ENCODE measurements at regions not wholly inside any gene's neighbourhood (a gene's known extent, or its start where the extent isn't known, plus 50 kb on each side); places are given as distances from the start of the nearest gene placed in this dataset.

DNA sequence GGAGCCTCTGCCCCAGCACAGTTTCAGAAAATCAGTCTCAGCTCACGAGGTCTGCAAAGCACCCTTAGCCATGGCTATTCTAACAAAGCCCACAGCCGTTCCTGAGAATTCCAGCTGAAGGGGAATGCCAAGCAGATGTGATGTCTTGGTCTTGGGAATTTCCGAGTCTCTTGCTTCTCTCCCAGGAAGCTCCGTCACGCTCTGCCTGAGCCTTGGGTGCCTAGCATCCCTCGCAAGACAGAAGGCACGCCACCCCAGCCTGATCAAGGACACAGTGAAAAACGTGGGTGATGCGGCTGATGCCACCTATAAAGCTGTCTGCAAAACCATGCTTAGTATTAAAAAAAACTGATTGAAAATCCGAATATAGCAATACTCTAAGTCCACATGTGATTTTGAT, 254.6 kb downstream of the SH3BP4 start:
- TF ChIP-seq, protein P1, sequence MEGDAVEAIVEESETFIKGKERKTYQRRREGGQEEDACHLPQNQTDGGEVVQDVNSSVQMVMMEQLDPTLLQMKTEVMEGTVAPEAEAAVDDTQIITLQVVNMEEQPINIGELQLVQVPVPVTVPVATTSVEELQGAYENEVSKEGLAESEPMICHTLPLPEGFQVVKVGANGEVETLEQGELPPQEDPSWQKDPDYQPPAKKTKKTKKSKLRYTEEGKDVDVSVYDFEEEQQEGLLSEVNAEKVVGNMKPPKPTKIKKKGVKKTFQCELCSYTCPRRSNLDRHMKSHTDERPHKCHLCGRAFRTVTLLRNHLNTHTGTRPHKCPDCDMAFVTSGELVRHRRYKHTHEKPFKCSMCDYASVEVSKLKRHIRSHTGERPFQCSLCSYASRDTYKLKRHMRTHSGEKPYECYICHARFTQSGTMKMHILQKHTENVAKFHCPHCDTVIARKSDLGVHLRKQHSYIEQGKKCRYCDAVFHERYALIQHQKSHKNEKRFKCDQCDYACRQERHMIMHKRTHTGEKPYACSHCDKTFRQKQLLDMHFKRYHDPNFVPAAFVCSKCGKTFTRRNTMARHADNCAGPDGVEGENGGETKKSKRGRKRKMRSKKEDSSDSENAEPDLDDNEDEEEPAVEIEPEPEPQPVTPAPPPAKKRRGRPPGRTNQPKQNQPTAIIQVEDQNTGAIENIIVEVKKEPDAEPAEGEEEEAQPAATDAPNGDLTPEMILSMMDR (IDR thresholded peaks at IDR 0.05 in 8 of 11, conservative IDR thresholded peaks at IDR 0.05 in 3 of 11) = no peak
- no peak for TF ChIP-seq POLR2A (IDR thresholded peaks at IDR 0.05)

All from spleen (tissue), 7 donors.